Activated CD8-positive, alpha-beta memory T cell treated with anti-CD3 and anti-CD28 coated beads for 1 hour (primary cell): ENCODE measurements at regions not wholly inside any gene's neighbourhood (a gene's known extent, or its start where the extent isn't known, plus 50 kb on each side); places are given as distances from the start of the nearest gene placed in this dataset.

Experiments
- DNase-seq, 2 donors: peaks; one replicate each; pipeline ENCODE4 v3.0.0-alpha.2; 2020; ENCODE audit warnings: low read depth in 1 of 2; ENCODE audit errors: extremely low read depth in 1 of 2

DNA sequence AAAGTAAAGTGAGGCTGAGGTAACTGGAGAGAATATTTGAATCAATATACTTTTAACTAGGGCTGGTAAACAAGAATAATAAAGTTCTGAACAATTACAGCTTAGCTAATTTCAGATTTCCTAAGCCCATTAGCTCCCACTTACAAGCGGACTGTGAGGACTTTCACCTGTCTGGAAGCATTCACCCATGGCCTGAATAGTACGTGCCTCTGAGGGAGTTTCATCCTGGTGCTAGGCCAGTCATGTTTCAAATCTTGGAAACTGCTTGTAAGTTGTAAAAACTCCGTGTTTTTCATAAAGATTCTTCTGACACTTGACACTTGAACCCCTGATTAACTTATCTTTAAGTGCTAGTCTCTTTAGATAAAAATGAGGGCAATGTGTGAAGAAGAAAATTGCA, 975.2 kb upstream of the GHITM start:
- no peak for DNase-seq

DNA sequence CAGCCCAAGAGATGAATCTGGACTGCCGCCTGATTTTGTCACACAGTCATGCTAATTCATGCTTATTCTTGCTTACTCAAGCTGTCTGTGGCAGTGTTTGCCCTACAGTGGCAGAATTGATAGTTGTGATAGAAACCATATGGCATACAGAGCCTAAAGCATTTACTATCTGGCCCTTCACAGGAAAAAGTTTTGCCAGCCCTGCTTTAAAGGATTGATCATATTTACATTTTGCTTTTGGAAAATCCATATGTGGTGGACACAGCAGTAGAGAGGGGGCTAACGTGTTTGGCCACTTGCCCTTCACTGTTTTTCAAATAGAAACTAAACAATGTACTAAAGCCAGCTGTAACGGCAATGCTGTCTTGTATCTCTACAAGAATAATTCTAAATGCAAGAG, 974.0 kb upstream of the GHITM start:
- no peak for DNase-seq

DNA sequence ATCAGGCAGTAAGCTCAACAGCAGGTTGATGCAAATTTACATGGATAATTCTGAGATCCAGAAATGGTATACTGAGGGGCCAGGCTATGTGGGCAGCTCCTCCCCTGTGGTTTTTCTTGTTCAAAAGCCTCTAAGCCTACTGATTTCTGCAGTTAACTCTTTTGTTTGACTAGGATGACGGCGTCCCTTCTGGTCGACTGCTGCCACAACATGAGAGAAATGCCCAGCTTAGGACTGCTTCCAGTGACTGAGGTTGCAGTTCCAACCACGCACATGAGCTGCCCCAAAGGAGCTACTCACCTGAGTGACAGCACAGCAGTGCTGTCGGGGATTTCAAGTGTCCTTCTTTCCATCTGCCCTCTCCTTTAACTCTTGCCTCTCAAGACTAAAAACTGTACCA, 973.0 kb upstream of the GHITM start:
- DNase-seq: no peak

DNA sequence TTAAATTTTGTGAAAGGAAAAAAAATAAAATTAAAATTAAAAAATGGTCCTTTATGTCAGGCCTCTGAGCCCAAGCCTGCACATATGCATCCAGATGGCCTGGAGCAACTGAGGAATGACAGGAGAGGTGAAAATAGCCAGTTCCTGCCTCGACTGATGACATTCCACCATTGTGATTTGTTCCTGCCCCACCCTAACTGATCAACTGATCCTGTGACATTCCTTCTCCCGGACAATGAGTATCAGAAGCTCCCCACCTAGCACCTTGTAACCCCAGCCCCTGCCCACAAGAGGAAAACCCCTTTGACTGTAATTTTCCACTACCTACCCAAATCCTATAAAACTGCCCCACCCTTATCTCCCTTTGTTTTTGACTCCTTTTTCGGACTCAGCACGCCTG, 972.2 kb upstream of the GHITM start:
- DNase-seq: no peak

DNA sequence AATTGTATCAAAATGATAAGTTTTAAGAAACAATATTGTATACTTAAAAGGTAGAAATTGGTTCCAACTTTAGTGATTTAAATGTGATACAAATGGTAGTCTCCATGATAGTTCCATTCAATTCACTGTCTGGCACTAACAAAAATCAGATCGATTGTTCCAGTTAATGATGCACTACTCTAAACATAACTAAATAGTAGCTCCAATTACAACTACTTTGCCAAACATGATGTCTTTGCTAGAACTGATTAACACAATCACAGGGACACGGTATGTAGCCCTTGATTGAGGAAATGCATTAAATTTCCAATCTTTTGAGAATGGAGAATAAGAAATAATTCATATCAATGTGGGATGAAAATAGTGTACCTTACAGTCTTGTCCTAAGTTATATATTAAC, 962.4 kb upstream of the GHITM start:
- no peak for DNase-seq

DNA sequence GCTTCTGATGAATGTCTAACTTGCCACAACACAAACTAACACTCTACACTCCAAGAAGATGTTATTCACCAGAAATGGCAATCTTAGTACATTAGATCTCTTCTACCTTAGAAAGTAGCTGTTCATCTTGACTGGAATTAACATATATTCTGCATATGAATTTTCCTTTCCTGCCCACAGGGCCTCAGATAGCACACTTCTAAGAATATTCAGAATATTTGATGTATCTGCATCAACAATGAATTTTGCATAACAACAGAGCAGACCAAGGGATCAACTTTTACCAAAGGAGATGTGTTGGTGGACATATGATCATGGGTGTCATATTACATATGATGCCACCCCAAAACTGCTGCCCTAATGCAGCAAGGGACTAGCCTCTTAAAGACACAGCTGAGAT, 960.8 kb upstream of the GHITM start:
- DNase-seq: no peak

DNA sequence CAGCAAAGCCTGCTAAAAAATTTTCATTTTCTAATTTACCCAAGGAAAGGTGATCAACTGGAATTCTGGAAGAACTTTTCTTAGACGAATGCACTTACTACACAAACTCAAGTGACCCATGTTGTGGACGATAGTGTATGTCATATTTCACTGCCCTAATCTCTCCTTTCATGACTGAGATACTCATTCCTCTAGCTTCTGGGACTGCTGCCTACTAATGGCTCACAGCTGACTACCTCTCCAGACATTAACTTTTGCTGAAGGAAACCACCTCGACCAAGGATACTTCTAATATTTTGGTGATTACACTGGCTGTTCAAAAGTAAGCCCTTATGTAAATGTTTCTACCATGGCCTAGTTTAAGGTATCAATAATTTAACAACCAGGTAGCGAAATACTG, 959.9 kb upstream of the GHITM start:
- DNase-seq: no peak

DNA sequence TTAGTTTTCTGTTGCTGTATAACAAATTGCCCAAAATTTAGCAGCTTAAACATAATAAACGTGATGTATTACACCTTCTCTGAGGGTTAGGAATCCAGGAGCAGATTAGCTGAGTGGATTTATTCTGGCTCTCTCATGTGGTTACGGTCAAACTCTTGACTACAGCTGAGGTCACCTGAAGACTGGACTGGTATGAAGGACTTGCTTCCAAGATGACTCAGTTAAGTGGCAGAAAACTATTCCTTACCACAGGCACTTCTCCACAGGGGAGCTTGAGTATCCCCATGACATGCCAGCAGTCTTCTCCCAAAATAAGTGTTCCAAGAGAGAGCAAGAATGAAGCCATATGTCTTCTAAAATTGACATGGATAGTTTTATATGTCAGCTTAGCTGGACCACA, 957.2 kb upstream of the GHITM start:
- no peak for DNase-seq

DNA sequence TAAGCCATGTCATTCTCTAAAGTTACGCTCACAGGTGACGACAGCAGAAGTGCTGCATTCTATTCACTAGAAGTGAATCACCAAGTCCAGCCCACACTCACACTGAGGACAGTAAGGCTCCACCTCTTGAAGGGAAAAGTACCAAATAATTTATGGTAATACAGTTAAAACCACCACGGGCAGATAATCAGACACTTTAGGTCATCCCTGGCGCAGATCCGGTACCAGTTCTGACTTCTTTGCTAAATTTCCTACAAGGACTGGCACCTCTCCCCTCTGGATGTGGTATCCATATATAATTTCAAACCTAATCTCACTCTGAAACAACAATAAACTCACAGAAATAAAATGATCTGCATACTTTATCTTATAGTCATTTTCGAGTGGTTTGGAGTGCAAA, 954.7 kb upstream of the GHITM start:
- no peak for DNase-seq

DNA sequence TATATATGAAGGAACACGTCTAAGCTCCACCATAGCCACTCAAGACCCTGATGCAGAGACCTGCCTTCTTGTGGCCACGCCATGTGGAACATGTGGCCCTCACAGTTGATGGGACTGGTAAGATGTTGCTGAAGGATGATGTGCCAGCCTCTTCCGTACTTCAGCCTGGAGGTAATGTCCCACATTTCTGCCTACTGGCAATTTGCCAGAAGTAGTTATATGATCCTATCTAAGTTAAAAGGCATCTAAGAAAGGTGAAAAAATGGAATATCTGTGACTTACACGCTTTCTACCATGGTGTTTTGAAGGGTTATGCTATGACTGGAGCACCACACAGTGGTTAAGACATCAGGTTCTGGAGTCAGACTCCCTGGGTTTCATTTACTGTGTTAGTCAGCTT, 948.7 kb upstream of the GHITM start:
- DNase-seq: no peak

DNA sequence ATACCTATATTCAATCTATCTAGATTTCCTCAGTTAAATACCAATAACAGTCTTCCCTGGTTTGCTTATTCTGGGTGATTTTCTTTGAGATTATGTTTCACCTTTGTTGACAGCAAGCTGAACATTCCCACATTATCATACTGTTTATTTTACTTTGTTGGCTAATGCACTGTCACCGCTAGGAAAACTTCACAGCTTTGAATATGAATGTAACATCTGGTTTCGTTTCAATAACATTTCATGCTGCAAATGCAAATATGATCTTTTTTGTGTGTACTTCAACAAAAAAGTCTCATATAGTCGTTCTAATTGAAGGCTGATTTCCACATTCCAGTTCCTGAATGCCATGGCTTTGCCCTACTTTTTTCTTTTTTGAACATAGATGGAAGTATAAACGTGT, 946.3 kb upstream of the GHITM start:
- no peak for DNase-seq

DNA sequence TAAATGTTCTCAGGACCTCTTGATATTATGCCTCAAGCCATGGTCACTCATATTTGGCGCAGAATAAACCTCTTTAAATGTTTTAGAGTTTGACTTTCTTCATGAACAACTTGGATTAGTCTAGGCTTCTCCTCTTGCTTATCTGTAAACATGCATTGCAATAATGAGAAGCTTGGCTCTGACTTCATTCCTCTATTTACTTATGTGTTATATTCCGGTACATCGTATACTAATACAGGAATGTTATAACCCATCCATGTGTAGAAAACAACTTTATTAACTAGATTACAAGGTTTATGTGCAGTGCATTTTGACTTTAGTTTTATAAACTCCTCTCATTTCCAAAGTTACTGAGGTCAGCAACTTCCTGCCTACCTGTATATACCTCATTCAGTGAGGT, 944.3 kb upstream of the GHITM start:
- no peak for DNase-seq

DNA sequence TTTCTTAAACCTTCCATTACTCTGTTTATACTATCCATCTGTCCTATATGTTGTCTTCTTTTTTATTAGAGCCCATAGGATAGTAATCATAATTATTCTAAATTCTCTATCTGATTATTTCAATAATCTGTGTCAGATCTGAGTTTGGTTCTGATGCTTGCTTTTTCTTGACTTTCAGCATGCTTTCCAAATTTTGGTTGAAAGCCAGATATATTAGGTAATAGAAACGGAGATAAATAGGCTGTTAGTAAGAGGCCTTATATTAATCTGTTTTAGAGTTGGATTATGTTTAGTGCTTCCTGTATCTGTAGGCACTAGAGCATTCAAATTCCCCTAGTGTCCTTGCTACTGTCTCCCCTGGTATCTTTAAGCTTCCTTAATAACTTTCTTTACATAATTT, 939.9 kb upstream of the GHITM start:
- DNase-seq: no peak

DNA sequence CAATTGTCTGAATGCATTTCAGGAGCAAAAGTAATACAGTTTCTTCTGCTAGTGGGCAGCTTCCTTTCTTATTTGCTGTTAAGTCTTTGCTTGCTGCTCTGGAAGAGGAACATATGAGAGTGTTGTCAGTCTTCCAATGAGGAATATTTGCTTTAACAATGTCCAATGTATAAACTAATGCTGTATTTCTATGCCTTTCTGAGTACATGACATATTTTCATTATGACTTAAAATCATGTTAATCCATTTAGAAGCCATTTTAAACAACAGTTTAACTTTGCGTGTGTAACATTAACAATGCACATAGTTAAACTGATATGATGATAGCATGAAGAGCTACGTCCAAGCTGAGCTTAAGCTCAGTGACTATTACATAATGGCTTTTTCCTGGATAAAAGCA, 933.4 kb upstream of the GHITM start:
- DNase-seq: no peak

DNA sequence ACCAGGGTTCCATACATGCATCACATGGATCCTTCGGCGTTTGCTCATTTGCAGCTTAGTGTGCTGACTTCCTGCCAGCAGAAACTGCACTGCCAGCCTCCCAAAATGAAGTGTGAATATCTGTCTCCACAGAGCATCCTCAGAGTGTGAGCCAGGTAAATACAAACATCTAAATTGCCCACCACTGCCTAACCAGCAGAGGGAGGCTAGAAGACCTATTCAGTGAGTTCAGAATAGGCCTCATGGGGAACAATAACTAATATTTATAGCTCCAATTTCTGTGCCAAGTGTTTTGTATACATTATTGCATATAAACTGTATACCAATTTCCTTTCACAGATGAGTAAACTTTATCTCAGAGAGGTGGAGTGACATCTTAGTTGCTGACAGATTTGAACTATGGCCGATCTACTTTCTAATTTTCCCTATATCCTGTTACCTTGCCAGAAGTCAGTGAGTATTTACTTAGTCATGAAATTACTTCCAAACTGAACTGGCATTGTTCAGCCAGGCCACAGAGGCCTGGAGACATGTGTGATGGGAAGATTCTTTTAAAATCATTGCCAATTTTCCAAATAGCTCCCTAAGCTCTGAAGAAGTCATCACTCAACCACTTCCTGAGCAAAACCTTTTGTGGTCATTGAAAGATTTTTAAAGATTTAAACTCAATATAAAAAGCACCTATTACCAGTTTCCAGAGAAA, 926.5 kb upstream of the GHITM start:
- DNase-seq: no peak

DNA sequence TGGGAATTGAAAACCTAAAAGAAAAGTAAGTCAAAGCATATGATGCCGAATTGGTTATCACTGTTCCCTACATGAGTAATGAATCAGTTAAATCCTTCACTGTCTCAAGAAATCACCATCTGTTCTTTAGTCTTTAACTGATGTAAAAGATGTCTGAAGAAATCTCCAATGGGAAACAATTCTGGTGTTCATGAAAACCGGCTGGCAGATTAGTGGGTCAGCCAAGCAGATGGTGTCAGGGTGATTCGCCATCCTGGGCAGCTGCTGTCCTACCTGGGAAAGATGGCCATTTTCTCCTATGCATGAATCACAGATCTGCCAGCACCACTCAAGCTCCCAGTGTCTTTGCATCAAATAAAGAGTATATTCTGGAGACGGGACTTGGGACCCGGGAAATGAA, 925.2 kb upstream of the GHITM start:
- DNase-seq: no peak

DNA sequence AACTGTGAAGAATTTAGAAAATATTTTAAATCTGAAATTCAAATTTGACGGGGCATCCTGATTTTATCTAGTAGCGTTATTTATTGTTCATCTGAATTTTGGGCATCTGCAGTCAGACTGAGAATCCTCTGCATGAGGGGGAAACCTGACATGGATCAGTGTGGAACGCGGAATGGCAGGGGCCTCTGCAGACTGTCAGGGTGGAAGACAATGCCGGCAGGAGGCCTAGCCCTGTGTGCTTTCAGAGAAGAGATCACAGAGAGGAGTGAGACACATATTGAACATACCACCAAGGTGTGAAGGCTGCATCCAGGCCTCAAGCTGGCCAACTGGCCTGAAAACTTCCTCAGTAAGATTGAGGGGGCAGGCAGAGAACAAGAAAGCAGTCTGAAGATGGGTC, 921.1 kb upstream of the GHITM start:
- DNase-seq: no peak

DNA sequence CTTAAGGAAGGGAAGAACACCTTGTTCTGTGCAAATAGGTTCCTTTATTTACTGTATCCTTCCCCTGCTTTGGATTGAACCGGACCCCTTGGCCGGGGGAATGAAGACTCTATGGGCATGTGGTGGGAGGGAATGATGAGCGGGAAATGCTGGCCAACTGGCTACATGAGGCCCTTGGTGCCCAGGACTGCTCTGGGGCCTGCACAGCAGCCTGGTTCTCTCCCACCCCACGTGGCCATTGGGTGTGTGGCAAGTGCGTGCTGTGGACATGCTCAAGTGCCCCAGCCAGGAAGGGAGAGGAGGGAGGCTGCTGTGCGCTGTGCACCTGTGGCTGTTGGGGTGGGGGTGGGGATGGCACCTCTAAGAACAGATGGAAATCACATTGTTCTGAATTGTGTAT, 917.0 kb upstream of the GHITM start:
- no peak for DNase-seq

DNA sequence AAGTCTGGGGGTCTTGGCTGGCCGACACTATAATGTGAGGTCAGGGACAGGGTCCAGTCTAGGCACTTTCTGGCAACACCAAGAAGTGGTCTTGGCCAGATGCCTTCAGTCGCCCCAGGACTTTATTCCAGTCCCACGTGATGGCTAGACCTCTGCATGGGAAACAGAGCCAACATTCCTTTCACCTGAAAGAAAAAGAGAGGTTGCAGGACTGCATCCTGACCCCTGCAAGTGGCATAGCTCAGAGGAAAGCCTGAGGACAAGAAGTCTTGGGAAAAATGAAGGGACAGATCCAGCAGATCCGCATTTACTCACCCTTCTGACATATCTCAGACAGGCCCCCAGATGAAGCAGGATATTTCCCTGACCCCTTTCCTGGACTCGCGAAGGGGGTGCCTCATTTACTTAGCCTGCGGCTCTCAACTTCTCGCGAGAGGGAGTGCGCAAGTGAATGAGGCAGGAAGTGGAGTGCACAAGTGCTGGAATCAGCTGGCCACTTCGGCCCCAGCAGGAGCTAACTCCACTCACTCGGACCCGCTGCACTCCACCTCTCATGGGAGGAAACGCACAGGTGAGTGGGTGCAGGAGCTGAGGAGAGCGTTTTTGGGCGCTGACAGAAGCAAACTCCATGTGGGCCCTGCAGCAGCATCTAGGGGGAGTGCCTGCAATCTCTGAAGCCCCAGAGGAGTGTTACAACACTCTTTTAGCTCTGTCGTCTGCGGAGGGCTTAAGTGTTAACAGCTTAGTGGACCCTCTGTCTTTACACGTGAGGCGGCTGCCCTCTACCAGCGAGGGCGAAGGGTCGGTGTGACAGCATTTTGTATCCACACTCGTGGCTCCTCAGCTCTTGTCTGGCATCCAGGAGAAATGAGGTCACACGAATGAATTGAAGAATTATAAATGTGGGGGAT, 916.2 kb upstream of the GHITM start:
- DNase-seq: no peak

DNA sequence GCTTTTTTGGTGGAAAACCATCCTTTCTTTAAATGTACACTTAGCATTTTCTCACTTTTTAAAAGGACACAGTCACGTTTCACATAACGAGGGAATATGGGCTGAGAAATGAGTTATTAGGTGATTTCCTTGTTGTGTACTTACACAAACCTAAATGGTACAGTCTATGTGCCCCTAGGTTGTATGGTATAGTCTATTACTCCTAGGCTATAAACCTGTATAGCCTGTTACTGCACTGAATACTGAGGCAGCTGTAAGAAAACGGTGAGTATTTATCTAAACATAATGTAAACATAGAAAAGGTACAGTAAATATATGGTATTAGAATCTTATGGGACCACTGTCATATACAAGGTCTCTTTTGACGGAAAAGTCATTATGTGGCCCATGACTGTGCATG, 913.5 kb upstream of the GHITM start:
- DNase-seq: no peak

DNA sequence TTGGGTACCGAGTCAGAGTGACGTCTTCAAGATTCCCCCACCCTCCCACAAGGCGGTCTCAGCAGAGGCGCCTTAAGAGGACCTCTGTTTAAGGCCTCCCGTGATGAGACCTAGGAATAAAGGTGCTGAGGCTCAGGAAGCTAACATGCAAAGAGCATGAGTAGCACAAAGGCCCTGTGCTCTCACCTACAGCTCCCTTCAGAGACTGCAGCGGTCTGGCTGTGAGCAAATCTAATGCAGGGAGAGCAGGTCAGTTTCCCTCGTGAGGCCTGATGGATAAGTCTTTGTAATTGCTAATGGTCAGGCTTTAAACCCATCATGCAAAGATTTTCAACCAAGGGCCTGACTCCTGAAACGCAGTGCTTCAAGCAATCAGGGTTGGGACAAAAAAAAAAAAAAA, 909.3 kb upstream of the GHITM start:
- DNase-seq: no peak

DNA sequence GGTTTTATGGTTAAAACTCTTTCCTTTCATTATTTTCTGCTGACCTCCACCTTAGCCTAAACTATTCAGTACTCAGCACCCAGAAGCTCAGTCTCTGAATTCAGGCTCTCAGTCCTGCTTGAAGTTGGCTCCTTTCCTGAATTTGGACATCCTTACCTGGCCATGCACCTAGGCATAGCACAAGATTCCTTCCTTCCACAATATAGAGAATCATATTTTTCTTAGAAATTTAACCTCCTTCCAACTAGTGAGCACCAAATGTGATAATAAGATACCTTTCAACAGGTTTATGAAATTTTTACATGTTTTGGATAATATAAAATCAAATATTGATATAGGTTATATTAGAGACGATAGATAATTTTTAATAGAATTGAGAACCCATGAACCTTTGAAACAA, 905.6 kb upstream of the GHITM start:
- DNase-seq: no peak
